SU-DHL-6 (cell line): ENCODE measurements at regions not wholly inside any gene's neighbourhood (a gene's known extent, or its start where the extent isn't known, plus 50 kb on each side); places are given as distances from the start of the nearest gene placed in this dataset.

Experiments used
- EZH2phosphoT487 ChIP-seq: fragments of 200-600 bp; sonication (generic), shearing (Covaris generic); conservative IDR thresholded peaks from 2 replicates; pipeline ENCODE4 v1.6.1; 2018; ENCODE audit warnings: mild to moderate bottlenecking, antibody characterized with exemption, low read length, moderate library complexity, mixed read lengths
- TF ChIP-seq, protein P1 (sequence below): fragments of 200-600 bp; sonication (generic); IDR thresholded peaks from one replicate; pipeline ENCODE4 v1.5.1; 2017; ENCODE audit warnings: antibody characterized with exemption, mild to moderate bottlenecking, low read length, moderate library complexity; ENCODE audit not compliant: insufficient read depth, poor library complexity, severe bottlenecking

GRCh38 chr15:95883064-95883463 is 447.4 kb upstream of the NR2F2 start:
- TF ChIP-seq, protein P1, sequence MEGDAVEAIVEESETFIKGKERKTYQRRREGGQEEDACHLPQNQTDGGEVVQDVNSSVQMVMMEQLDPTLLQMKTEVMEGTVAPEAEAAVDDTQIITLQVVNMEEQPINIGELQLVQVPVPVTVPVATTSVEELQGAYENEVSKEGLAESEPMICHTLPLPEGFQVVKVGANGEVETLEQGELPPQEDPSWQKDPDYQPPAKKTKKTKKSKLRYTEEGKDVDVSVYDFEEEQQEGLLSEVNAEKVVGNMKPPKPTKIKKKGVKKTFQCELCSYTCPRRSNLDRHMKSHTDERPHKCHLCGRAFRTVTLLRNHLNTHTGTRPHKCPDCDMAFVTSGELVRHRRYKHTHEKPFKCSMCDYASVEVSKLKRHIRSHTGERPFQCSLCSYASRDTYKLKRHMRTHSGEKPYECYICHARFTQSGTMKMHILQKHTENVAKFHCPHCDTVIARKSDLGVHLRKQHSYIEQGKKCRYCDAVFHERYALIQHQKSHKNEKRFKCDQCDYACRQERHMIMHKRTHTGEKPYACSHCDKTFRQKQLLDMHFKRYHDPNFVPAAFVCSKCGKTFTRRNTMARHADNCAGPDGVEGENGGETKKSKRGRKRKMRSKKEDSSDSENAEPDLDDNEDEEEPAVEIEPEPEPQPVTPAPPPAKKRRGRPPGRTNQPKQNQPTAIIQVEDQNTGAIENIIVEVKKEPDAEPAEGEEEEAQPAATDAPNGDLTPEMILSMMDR: no peak
- no peak for TF ChIP-seq EZH2phosphoT487
